ENCODE measurements at regions not wholly inside any gene's neighbourhood (a gene's known extent, or its start where the extent isn't known, plus 50 kb on each side); places are given as distances from the start of the nearest gene placed in this dataset.

DNA sequence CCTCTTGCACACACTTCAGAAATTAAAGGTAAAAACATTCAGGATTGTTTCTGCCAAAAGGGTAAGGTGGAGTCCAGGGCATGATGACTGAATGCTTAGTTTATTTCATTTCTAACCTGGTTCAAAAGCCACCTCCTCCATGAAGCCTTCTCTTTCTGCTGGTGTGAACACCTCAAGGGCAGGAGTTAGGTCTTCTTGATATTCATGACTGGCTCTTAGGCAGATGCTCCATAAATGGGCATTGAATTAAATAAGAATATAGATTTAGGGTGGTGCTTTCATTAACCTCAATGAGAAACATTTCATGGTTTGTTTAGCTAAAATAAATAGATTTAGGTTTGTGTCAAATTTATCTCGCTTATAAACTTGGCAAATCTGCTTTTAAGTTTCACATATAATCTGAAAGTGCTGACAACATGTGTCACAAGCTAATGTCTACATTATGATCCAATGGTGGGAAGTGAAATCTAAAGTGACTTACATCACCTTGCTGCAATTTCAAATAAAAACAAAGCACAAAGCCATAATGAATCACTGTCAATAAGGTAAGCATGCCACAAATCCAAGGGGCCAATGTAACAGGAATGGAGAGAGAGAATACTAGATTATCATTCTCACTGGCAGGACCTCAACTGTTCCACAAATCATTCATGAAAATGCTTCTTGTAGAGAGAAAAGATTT is 72.7 kb upstream of the GRIP1 start:
- intact Hi-C loops (cut with micrococcal nuclease; ENCODE audit: unreplicated experiment) (no loop called here), in situ Hi-C loops (cut with HindIII; ENCODE audit: low pct_unique_long_range_greater_than_20kb, low sequenced_read_pairs) (no loop called here)
- no peak overlapping the region for H3K27ac ChIP-seq (ENCODE audit: low read length)
- no peaks in the 10 kb centered on the region for H3K4me1 ChIP-seq (ENCODE audit: control insufficient read depth, insufficient read depth, low read length)
- H3K4me3 ChIP-seq (ENCODE audit: low read depth in 2 of 2, low read length in 2 of 2) = no peak overlapping the region
- no TSS peak for BruUV-seq (replicated peaks)
- TF ChIP-seq, protein P1, sequence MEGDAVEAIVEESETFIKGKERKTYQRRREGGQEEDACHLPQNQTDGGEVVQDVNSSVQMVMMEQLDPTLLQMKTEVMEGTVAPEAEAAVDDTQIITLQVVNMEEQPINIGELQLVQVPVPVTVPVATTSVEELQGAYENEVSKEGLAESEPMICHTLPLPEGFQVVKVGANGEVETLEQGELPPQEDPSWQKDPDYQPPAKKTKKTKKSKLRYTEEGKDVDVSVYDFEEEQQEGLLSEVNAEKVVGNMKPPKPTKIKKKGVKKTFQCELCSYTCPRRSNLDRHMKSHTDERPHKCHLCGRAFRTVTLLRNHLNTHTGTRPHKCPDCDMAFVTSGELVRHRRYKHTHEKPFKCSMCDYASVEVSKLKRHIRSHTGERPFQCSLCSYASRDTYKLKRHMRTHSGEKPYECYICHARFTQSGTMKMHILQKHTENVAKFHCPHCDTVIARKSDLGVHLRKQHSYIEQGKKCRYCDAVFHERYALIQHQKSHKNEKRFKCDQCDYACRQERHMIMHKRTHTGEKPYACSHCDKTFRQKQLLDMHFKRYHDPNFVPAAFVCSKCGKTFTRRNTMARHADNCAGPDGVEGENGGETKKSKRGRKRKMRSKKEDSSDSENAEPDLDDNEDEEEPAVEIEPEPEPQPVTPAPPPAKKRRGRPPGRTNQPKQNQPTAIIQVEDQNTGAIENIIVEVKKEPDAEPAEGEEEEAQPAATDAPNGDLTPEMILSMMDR (IDR thresholded peaks at IDR 0.05) = no peak
- TF ChIP-seq, protein P2, sequence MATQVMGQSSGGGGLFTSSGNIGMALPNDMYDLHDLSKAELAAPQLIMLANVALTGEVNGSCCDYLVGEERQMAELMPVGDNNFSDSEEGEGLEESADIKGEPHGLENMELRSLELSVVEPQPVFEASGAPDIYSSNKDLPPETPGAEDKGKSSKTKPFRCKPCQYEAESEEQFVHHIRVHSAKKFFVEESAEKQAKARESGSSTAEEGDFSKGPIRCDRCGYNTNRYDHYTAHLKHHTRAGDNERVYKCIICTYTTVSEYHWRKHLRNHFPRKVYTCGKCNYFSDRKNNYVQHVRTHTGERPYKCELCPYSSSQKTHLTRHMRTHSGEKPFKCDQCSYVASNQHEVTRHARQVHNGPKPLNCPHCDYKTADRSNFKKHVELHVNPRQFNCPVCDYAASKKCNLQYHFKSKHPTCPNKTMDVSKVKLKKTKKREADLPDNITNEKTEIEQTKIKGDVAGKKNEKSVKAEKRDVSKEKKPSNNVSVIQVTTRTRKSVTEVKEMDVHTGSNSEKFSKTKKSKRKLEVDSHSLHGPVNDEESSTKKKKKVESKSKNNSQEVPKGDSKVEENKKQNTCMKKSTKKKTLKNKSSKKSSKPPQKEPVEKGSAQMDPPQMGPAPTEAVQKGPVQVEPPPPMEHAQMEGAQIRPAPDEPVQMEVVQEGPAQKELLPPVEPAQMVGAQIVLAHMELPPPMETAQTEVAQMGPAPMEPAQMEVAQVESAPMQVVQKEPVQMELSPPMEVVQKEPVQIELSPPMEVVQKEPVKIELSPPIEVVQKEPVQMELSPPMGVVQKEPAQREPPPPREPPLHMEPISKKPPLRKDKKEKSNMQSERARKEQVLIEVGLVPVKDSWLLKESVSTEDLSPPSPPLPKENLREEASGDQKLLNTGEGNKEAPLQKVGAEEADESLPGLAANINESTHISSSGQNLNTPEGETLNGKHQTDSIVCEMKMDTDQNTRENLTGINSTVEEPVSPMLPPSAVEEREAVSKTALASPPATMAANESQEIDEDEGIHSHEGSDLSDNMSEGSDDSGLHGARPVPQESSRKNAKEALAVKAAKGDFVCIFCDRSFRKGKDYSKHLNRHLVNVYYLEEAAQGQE (IDR thresholded peaks at IDR 0.05; ENCODE audit: insufficient read depth in 1 of 2, low read depth in 2 of 2, low read length in 1 of 2) = no peak
- TF ChIP-seq SIN3A (IDR thresholded peaks at IDR 0.05; ENCODE audit: borderline replicate concordance, insufficient read depth, low read depth, low read length) (no peak), TCF7L2 (IDR thresholded peaks at IDR 0.05; ENCODE audit: low read depth, low read length) (no peak), POLR2AphosphoS5 (IDR thresholded peaks at IDR 0.05; ENCODE audit: low read depth, low read length) (no peak)
- no peaks in the 10 kb centered on the region for H3K9me3 ChIP-seq (ENCODE audit: control insufficient read depth, insufficient read depth, low read depth, low read length)
- ATAC-seq = no peak
- ChIA-PET CTCF (no interaction called here), POLR2A (no interaction called here)
- DNase-seq (ENCODE audit: low read depth, low spot score) = no peak
- no peaks in the 10 kb centered on the region for H3K36me3 ChIP-seq (ENCODE audit: control insufficient read depth, insufficient read depth, low read length)
- no peaks in the 10 kb centered on the region; the same call in 1 of the 2 replicates for H3K27me3 ChIP-seq (ENCODE audit: control insufficient read depth, insufficient read depth, low read length)

DNA sequence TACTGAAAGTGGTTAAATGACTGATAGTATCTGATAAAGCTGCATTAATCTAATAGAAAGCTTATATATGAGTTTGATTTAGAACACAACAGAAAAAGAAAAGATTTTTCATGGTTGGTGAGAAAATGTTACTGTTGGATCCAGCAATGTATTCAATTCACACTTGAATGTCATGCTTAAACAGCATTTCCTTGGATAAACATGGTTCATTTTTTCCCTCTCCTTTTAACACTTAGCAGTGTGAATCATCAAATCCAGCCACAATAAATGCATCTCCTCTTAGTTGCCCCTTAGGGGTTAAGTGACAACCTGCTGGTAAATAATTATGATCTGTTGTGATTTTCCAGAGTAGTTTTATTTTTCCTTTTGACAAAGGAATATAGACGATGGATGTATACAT is 74.9 kb upstream of the GRIP1 start:
- intact Hi-C loops (cut with micrococcal nuclease; ENCODE audit: unreplicated experiment) = no loop called here
- Histone ChIP-seq H3K9me3 (ENCODE audit: control insufficient read depth, insufficient read depth, low read depth, low read length) (no peaks in the 10 kb centered on the region), H3K4me1 (ENCODE audit: control insufficient read depth, insufficient read depth, low read length) (no peaks in the 10 kb centered on the region), H3K36me3 (ENCODE audit: control insufficient read depth, insufficient read depth, low read length) (no peaks in the 10 kb centered on the region), H3K4me3 (ENCODE audit: low read depth in 2 of 2, low read length in 2 of 2) (no peak overlapping the region), H3K27ac (ENCODE audit: low read length) (no peak overlapping the region), H3K27me3 (ENCODE audit: control insufficient read depth, insufficient read depth, low read length) (no peaks in the 10 kb centered on the region; the same call in 1 of the 2 replicates)
- CTCF ChIA-PET = no interaction called here
- ATAC-seq = no peak
- BruUV-seq (replicated peaks) = no TSS peak
- POLR2A ChIA-PET = no interaction called here
- no peak for TF ChIP-seq POLR2AphosphoS5 (IDR thresholded peaks at IDR 0.05; ENCODE audit: low read depth, low read length)
- TF ChIP-seq, protein P1 (IDR thresholded peaks at IDR 0.05) = no peak
- DNase-seq (ENCODE audit: low read depth, low spot score) = no peak
- in situ Hi-C loops (cut with HindIII; ENCODE audit: low pct_unique_long_range_greater_than_20kb, low sequenced_read_pairs) = no loop called here

Data from Panc1 (cell line).